RWPE2 (cell line): ENCODE measurements at regions not wholly inside any gene's neighbourhood (a gene's known extent, or its start where the extent isn't known, plus 50 kb on each side); places are given as distances from the start of the nearest gene placed in this dataset.

Experiments used
- ATAC-seq: fragments of 200-7000 bp; cut with Tn5 transposase; 3 replicates; pipeline ENCODE4 v1.9.1; 2021; ENCODE audit warnings: low read depth
- DNase-seq: peaks from one replicate; pipeline ENCODE4 v3.0.0-alpha.2; 2020; ENCODE audit warnings: low spot score
- H3K27ac ChIP-seq: fragments of 450-650 bp; 2 replicates; pipeline ENCODE4 v1.5.1; 2017; ENCODE audit warnings: mild to moderate bottlenecking; ENCODE audit not compliant: poor library complexity, severe bottlenecking
- H3K27me3 ChIP-seq: fragments of 250-450 bp; sonication (Bioruptor Pico); 2 replicates; pipeline ENCODE4 v1.5.1; 2021; ENCODE audit warnings: mild to moderate bottlenecking, moderate library complexity; ENCODE audit not compliant: insufficient read depth, poor library complexity, severe bottlenecking
- H3K36me3 ChIP-seq: fragments of 250-450 bp; sonication (Bioruptor Pico); 2 replicates; pipeline ENCODE4 v1.5.1; 2020; ENCODE audit warnings: low read depth, mild to moderate bottlenecking, moderate library complexity
- H3K4me1 ChIP-seq: fragments of 250-450 bp; sonication (Bioruptor Pico); 2 replicates; pipeline ENCODE4 v1.5.1; 2021; ENCODE audit warnings: mild to moderate bottlenecking, moderate library complexity; ENCODE audit not compliant: insufficient read depth, poor library complexity, severe bottlenecking
- H3K4me3 ChIP-seq: fragments of 250-450 bp; sonication (Bioruptor Pico); 2 replicates; pipeline ENCODE4 v1.5.1; 2021; ENCODE audit warnings: mild to moderate bottlenecking, moderate library complexity; ENCODE audit not compliant: severe bottlenecking
- H3K9me3 ChIP-seq: fragments of 250-450 bp; sonication (Bioruptor Pico); 2 replicates; pipeline ENCODE4 v1.5.1; 2021; ENCODE audit warnings: mild to moderate bottlenecking, moderate library complexity; ENCODE audit not compliant: severe bottlenecking
- TF ChIP-seq, protein P1 (sequence below): fragments of 450-650 bp; IDR thresholded peaks from one replicate; pipeline ENCODE4 v1.5.1; 2017; ENCODE audit warnings: mild to moderate bottlenecking, moderate library complexity; ENCODE audit not compliant: poor library complexity, severe bottlenecking

GRCh38 chr2:19137433-19137832 is 221.0 kb downstream of the OSR1 start:
- no peak overlapping the region for H3K4me3 ChIP-seq
- ATAC-seq (no peak), DNase-seq (no peak)
- peaks cover 17% of the 10 kb centered on the region for H3K4me1 ChIP-seq
- H3K9me3 ChIP-seq = no peaks in the 10 kb centered on the region
- no peaks in the 10 kb centered on the region for H3K36me3 ChIP-seq
- no peak overlapping the region for H3K27ac ChIP-seq
- no peaks in the 10 kb centered on the region for H3K27me3 ChIP-seq
- TF ChIP-seq, protein P1, sequence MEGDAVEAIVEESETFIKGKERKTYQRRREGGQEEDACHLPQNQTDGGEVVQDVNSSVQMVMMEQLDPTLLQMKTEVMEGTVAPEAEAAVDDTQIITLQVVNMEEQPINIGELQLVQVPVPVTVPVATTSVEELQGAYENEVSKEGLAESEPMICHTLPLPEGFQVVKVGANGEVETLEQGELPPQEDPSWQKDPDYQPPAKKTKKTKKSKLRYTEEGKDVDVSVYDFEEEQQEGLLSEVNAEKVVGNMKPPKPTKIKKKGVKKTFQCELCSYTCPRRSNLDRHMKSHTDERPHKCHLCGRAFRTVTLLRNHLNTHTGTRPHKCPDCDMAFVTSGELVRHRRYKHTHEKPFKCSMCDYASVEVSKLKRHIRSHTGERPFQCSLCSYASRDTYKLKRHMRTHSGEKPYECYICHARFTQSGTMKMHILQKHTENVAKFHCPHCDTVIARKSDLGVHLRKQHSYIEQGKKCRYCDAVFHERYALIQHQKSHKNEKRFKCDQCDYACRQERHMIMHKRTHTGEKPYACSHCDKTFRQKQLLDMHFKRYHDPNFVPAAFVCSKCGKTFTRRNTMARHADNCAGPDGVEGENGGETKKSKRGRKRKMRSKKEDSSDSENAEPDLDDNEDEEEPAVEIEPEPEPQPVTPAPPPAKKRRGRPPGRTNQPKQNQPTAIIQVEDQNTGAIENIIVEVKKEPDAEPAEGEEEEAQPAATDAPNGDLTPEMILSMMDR = no peak

GRCh38 chr2:19132967-19133366 is 225.5 kb downstream of the OSR1 start:
- Histone ChIP-seq H3K9me3 (no peaks in the 10 kb centered on the region), H3K4me3 (no peak overlapping the region), H3K27me3 (no peaks in the 10 kb centered on the region), H3K27ac (no peak overlapping the region), H3K4me1 (peaks cover 7% of the 10 kb centered on the region), H3K36me3 (no peaks in the 10 kb centered on the region)
- no peak for ATAC-seq
- TF ChIP-seq, protein P1 = no peak
- no peak for DNase-seq

DNA sequence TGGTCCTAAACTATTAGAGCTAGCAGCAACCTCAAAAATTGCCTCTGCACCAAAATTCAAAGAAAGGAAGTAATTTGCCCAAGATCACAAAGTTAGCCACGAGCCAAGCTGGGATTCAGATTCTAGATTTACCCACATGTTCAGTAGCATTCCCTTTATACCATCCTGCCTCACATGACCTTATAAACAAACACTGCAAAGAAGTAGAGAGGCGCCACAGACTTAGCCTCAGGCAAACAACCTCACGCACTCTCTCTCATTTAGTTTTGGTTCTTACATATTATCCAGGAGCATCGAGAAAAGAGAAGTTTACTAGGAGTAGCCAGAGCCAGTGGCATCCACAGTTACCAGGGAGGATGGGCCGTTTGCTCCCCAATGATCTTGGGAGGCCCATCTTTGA is 226.6 kb downstream of the OSR1 start:
- TF ChIP-seq, protein P1 = no peak
- H3K36me3 ChIP-seq = no peaks in the 10 kb centered on the region
- no peaks in the 10 kb centered on the region for H3K9me3 ChIP-seq
- DNase-seq = no peak
- H3K4me1 ChIP-seq = peaks cover 7% of the 10 kb centered on the region
- H3K27me3 ChIP-seq = no peaks in the 10 kb centered on the region
- no peak for ATAC-seq
- no peak overlapping the region for H3K27ac ChIP-seq
- no peak overlapping the region for H3K4me3 ChIP-seq

DNA sequence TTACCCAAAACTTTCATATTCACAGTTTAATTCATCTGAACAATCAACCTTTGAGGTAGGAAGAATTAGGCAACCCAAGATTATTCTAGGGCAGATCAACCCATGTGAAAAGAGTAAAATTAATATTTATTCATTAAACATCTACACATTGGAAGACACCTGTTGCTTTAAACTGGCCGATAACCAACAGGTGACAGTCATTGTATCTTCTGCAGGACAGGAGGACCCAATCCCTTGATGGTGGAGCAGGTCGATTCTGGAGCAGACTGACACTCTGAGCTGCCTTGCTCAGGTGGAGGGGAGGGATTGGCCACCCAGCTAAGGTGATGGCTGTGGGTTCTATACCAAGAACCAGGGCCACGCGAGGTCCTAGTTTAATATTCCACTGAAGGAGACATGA is 230.3 kb downstream of the OSR1 start:
- DNase-seq (no peak), ATAC-seq (no peak)
- H3K4me1 ChIP-seq = peaks cover 17% of the 10 kb centered on the region
- no peaks in the 10 kb centered on the region for H3K27me3 ChIP-seq
- no peak overlapping the region for H3K4me3 ChIP-seq
- TF ChIP-seq, protein P1 = no peak
- no peaks in the 10 kb centered on the region for H3K9me3 ChIP-seq
- H3K36me3 ChIP-seq = no peaks in the 10 kb centered on the region
- no peak overlapping the region for H3K27ac ChIP-seq

GRCh38 chr2:19127616-19128015 is 230.8 kb downstream of the OSR1 start:
- Histone ChIP-seq H3K27me3 (no peaks in the 10 kb centered on the region), H3K4me1 (peaks cover 17% of the 10 kb centered on the region), H3K4me3 (no peak overlapping the region), H3K9me3 (no peaks in the 10 kb centered on the region), H3K36me3 (no peaks in the 10 kb centered on the region), H3K27ac (no peak overlapping the region)
- TF ChIP-seq, protein P1 = no peak
- DNase-seq (no peak), ATAC-seq (no peak)
